NB4 (cell line): ENCODE measurements at regions not wholly inside any gene's neighbourhood (a gene's known extent, or its start where the extent isn't known, plus 50 kb on each side); places are given as distances from the start of the nearest gene placed in this dataset.

ENCODE experiments used
- POLR2A ChIP-seq: IDR thresholded peaks from 2 replicates; pipeline ENCODE4 v1.6.1; 2011; ENCODE audit warnings: mild to moderate bottlenecking; ENCODE audit not compliant: insufficient read length; ENCODE audit errors: extremely low read depth
- TF ChIP-seq, protein P1 (sequence below): IDR thresholded peaks from one replicate; pipeline ENCODE4 v1.5.1; 2012; ENCODE audit warnings: low read depth, low read length

DNA sequence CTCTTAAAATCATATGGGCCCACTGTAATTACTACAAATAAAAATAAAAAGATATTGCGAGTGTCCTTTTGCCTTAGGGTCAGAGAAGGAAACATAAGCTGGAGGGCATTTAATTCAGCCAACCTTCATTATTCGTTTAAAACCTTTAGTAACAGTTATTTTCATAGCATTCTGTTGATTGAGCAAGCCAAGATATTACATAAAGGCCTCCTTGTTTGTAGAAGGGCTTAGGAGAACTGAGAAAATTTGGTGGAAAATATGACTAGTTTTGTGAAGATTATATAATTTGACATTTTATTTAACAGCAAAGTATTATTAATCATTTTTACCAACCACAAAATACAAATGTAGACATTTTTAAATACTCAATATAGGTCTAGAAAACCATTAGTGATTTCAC lies 62.2 kb downstream of the COX7C start:
- TF ChIP-seq POLR2A: no peak
- TF ChIP-seq, protein P1, sequence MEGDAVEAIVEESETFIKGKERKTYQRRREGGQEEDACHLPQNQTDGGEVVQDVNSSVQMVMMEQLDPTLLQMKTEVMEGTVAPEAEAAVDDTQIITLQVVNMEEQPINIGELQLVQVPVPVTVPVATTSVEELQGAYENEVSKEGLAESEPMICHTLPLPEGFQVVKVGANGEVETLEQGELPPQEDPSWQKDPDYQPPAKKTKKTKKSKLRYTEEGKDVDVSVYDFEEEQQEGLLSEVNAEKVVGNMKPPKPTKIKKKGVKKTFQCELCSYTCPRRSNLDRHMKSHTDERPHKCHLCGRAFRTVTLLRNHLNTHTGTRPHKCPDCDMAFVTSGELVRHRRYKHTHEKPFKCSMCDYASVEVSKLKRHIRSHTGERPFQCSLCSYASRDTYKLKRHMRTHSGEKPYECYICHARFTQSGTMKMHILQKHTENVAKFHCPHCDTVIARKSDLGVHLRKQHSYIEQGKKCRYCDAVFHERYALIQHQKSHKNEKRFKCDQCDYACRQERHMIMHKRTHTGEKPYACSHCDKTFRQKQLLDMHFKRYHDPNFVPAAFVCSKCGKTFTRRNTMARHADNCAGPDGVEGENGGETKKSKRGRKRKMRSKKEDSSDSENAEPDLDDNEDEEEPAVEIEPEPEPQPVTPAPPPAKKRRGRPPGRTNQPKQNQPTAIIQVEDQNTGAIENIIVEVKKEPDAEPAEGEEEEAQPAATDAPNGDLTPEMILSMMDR: no peak
